HUES48 (cell line): ENCODE measurements at regions not wholly inside any gene's neighbourhood (a gene's known extent, or its start where the extent isn't known, plus 50 kb on each side); places are given as distances from the start of the nearest gene placed in this dataset.

Experiments used
- H3K27ac ChIP-seq: one replicate; pipeline ENCODE4 v1.7.0; 2013; ENCODE audit warnings: low read depth, low read length, inconsistent platforms
- H3K27me3 ChIP-seq: 2 replicates; pipeline ENCODE4 v1.6.1; 2013; ENCODE audit warnings: mild to moderate bottlenecking, low read length; ENCODE audit not compliant: control insufficient read depth, insufficient read depth
- H3K36me3 ChIP-seq: 2 replicates; pipeline ENCODE4 v1.6.1; 2013; ENCODE audit warnings: low read length; ENCODE audit not compliant: control insufficient read depth, insufficient read depth
- H3K4me1 ChIP-seq: 2 replicates; pipeline ENCODE4 v1.6.1; 2013; ENCODE audit warnings: mild to moderate bottlenecking, low read length; ENCODE audit not compliant: control insufficient read depth, insufficient read depth
- H3K4me3 ChIP-seq: 2 replicates; pipeline ENCODE4 v1.5.1; 2013; ENCODE audit warnings: mild to moderate bottlenecking, low read depth, low read length
- H3K9ac ChIP-seq: 2 replicates; pipeline ENCODE4 v1.6.1; 2013; ENCODE audit warnings: mild to moderate bottlenecking, low read depth, low read length, moderate library complexity
- H3K9me3 ChIP-seq: 2 replicates; pipeline ENCODE4 v1.6.1; 2013; ENCODE audit warnings: low read length; ENCODE audit not compliant: control insufficient read depth, insufficient read depth

GRCh38 chr5:167794121-167794520, 497.3 kb upstream of the WWC1 start:
- Histone ChIP-seq H3K27me3 (0 out of 2 replicates have a peak, but pooled peaks cover 3% of the 10 kb centered on the region), H3K27ac (no peak overlapping the region), H3K4me3 (no peak overlapping the region), H3K4me1 (peaks cover 21% of the 10 kb centered on the region), H3K9me3 (no peaks in the 10 kb centered on the region), H3K36me3 (no peaks in the 10 kb centered on the region), H3K9ac (no peak overlapping the region)

DNA sequence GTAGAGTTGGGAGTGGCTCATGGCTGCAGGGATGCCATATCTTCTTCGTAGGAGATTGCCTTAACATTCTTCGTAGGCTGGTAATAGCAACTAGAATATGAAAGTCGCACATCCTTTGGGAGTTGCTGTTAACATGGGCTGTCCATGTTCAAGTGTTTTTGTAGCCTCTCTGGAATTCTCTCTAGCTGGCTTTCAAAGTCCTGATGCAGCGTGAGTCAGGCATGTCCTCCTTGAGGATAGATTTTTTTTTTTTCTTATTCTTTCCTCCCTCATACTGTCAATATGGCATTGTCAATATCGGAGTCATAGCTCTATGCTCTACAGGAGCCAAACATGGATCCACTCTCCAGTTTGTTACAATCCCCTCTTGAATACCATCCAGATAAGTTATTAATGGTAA, 494.8 kb upstream of the WWC1 start:
- Histone ChIP-seq H3K27me3 (0 out of 2 replicates have a peak, but pooled peaks cover 3% of the 10 kb centered on the region), H3K36me3 (no peaks in the 10 kb centered on the region), H3K9ac (no peak overlapping the region), H3K4me3 (no peak overlapping the region), H3K9me3 (no peaks in the 10 kb centered on the region), H3K4me1 (peaks cover 18% of the 10 kb centered on the region), H3K27ac (no peak overlapping the region)

DNA sequence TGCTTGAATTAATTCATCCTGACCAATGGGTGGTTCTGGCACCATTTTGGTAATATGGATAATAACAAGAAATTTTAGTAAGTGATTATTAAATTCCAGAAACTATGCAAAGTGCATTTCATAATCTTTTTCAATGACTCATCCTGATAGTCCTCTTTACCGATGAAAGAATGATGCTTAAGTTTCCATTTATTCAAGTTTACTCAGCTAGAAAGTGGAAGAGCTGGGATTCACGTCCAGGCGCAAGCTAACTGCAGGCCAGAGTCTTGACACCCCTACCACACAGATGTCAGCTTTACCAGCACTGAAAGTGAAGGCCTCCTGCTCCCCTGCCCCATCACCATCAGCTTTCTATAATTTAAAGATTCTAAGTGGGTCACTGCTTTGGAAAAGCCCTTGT, 493.5 kb upstream of the WWC1 start:
- H3K4me3 ChIP-seq: no peak overlapping the region
- H3K4me1 ChIP-seq: peaks cover 11% of the 10 kb centered on the region
- H3K9ac ChIP-seq: no peak overlapping the region
- no peak overlapping the region for H3K27ac ChIP-seq
- no peaks in the 10 kb centered on the region for H3K27me3 ChIP-seq
- no peaks in the 10 kb centered on the region for H3K36me3 ChIP-seq
- H3K9me3 ChIP-seq: no peaks in the 10 kb centered on the region

DNA sequence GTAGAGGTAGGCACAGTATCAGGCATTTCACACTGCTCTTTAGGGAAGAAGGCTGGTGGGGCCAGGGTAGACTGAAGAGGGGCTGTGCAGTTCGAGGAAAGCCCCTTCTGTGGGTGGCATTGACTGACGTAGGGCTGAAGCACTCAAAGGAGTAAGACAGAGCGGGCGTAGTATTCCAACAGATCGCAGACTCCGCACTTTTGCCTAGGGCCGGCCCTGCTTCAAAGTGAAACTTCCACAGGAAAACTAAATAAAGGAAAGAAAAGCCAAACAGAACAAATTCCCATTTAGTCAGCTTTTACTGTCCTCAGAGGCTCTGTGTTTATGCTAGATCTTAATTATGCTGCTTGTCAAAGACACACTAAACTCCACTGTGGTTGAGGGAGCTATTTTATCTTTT, 493.0 kb upstream of the WWC1 start:
- H3K9ac ChIP-seq: no peak overlapping the region
- H3K36me3 ChIP-seq: no peaks in the 10 kb centered on the region
- no peaks in the 10 kb centered on the region for H3K27me3 ChIP-seq
- H3K4me1 ChIP-seq: peaks cover 15% of the 10 kb centered on the region
- H3K27ac ChIP-seq: no peak overlapping the region
- H3K4me3 ChIP-seq: no peak overlapping the region
- H3K9me3 ChIP-seq: no peaks in the 10 kb centered on the region

- H3K9me3 ChIP-seq: no peaks in the 10 kb centered on the region
- H3K4me1 ChIP-seq: peaks cover 14% of the 10 kb centered on the region
- H3K27me3 ChIP-seq: no peaks in the 10 kb centered on the region
- no peak overlapping the region for H3K9ac ChIP-seq
- H3K4me3 ChIP-seq: no peak overlapping the region
- H3K36me3 ChIP-seq: no peaks in the 10 kb centered on the region
- H3K27ac ChIP-seq: no peak overlapping the region
Measured at GRCh38 chr5:167800427-167800826, 491.0 kb upstream of the WWC1 start.

GRCh38 chr5:167801999-167802398, 489.4 kb upstream of the WWC1 start:
- H3K27me3 ChIP-seq: no peaks in the 10 kb centered on the region
- peaks cover 14% of the 10 kb centered on the region for H3K4me1 ChIP-seq
- H3K27ac ChIP-seq: no peak overlapping the region
- no peaks in the 10 kb centered on the region for H3K9me3 ChIP-seq
- no peak overlapping the region for H3K9ac ChIP-seq
- no peak overlapping the region for H3K4me3 ChIP-seq
- H3K36me3 ChIP-seq: no peaks in the 10 kb centered on the region

- no peaks in the 10 kb centered on the region for H3K27me3 ChIP-seq
- H3K9me3 ChIP-seq: no peaks in the 10 kb centered on the region
- H3K4me3 ChIP-seq: no peak overlapping the region
- no peak overlapping the region for H3K9ac ChIP-seq
- H3K27ac ChIP-seq: peak overlapping the region; percentile 9
- no peaks in the 10 kb centered on the region for H3K36me3 ChIP-seq
- H3K4me1 ChIP-seq: peaks cover 14% of the 10 kb centered on the region
Measured at GRCh38 chr5:167802755-167803431, 488.6 kb upstream of the WWC1 start.

DNA sequence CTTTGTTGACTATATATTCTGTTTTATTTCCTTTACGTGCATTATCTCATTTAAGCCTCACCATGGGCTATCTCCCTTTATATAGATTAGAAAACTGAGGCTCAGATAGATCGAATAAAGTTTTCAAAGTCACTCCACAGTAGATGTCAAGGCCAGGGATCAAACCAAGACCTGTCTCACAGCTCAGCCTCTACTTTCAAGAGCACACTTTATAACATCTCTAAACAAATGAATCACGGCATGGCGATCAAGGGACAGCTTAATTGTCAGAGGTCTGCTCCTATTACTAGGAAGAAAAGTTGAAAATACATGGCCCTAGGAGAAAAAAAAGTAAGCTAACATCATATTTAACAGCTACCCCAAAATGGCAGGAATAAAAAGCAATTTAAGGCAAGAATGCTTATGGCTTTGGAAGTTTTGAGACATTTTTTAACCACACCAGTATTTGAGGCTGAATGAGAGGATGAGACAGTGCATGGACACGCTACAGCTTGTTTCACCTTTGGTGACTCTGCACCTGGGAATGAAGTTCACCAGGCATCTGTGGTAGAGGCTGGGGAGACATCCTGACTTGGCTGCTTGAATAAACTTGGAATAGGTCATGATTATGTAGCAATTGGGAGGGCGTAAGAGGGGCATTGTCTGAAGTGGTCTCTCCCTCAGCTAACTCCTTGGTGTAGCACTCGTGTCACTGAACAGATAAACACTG, 486.8 kb upstream of the WWC1 start:
- no peak overlapping the region for H3K27ac ChIP-seq
- H3K4me1 ChIP-seq: peaks cover 14% of the 10 kb centered on the region
- no peaks in the 10 kb centered on the region for H3K9me3 ChIP-seq
- no peaks in the 10 kb centered on the region for H3K36me3 ChIP-seq
- H3K9ac ChIP-seq: no peak overlapping the region
- no peaks in the 10 kb centered on the region for H3K27me3 ChIP-seq
- no peak overlapping the region for H3K4me3 ChIP-seq

DNA sequence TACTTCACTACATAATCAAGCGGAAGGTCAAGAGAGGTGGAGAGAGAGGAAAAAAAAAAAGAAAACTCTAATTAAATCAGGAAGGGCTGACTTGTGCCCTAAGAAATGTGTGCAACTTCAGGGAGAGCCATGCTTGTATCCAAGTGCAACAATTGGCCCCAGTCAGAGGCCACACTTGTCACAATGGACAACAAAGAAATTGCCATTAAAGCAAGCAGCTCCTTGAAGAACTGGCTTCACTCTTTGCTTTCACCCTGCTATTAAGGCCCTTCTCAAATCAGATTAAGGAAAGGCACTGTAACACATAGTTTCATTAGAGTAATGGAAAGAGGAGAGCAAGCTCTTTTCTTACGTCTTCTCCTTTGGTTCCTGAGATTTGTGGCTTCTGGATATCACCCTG, 480.9 kb upstream of the WWC1 start:
- no peaks in the 10 kb centered on the region for H3K4me1 ChIP-seq
- no peaks in the 10 kb centered on the region for H3K36me3 ChIP-seq
- H3K4me3 ChIP-seq: no peak overlapping the region
- H3K9me3 ChIP-seq: no peaks in the 10 kb centered on the region
- no peak overlapping the region for H3K27ac ChIP-seq
- no peaks in the 10 kb centered on the region for H3K27me3 ChIP-seq
- H3K9ac ChIP-seq: no peak overlapping the region

DNA sequence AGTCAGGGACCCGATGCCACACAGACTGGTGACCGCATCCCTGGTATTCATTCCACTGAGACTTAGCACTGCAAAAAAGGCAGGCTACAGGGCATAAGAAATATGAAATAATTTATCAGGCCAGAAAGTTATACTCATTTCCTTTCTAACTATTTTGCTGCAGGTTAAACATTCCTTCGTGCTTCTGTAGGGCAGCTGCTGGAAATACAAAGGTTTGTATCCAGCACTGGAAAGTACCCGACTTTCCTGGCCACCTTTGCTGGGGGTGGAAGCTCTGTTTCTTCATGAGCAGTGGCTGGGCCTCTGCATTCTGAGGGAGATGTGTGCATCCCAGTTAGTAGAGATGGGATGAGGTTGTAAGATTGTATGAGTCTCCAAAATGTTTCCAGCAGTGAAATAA, 478.6 kb upstream of the WWC1 start:
- no peak overlapping the region for H3K27ac ChIP-seq
- no peak overlapping the region for H3K9ac ChIP-seq
- no peaks in the 10 kb centered on the region for H3K4me1 ChIP-seq

DNA sequence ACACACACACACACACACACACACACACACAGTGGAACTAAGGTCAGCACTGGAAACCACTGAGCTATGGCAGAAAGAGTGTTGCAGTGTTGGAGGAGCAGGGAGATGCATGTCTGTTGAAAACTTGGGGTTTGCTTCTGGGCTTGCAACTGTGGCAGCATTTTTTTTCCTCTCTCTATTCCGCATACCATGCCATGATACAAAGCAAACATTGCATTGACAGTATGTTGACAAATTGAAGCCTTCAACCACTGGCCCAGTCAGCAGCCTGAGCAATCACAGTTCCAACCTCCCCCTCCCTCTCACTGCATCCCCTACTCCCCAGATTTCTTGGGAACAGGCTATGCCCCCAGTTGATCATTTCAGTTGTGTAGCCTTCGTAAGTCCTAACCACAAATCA, 478.1 kb upstream of the WWC1 start:
- H3K36me3 ChIP-seq: no peaks in the 10 kb centered on the region
- H3K9ac ChIP-seq: no peak overlapping the region
- no peaks in the 10 kb centered on the region for H3K4me1 ChIP-seq
- H3K27me3 ChIP-seq: no peaks in the 10 kb centered on the region
- H3K27ac ChIP-seq: no peak overlapping the region
- no peak overlapping the region for H3K4me3 ChIP-seq
- H3K9me3 ChIP-seq: no peaks in the 10 kb centered on the region

More for the DNA sequence above, 478.6 kb upstream of the WWC1 start:
- H3K9me3 ChIP-seq: no peaks in the 10 kb centered on the region
- H3K4me3 ChIP-seq: no peak overlapping the region
- H3K27me3 ChIP-seq: no peaks in the 10 kb centered on the region
- no peaks in the 10 kb centered on the region for H3K36me3 ChIP-seq
